GM19025 (cell line): ENCODE measurements at regions not wholly inside any gene's neighbourhood (a gene's known extent, or its start where the extent isn't known, plus 50 kb on each side); places are given as distances from the start of the nearest gene placed in this dataset.
"Not testable (repeated sequence)": the region's sequence is repeated elsewhere in the genome, so short reads cannot be mapped to it uniquely, and the experiment has no call there.

Experiments
- ATAC-seq: cut with Tn5 transposase; IDR thresholded peaks from one replicate; pipeline ENCODE4 v1.9.1; 2021; ENCODE audit warnings: mild to moderate bottlenecking, low read depth, moderate library complexity; ENCODE audit not compliant: unreplicated experiment

- no peak for ATAC-seq
Measured at GRCh38 chr1:59183749-59184317, 113.1 kb upstream of the FGGY start.

DNA sequence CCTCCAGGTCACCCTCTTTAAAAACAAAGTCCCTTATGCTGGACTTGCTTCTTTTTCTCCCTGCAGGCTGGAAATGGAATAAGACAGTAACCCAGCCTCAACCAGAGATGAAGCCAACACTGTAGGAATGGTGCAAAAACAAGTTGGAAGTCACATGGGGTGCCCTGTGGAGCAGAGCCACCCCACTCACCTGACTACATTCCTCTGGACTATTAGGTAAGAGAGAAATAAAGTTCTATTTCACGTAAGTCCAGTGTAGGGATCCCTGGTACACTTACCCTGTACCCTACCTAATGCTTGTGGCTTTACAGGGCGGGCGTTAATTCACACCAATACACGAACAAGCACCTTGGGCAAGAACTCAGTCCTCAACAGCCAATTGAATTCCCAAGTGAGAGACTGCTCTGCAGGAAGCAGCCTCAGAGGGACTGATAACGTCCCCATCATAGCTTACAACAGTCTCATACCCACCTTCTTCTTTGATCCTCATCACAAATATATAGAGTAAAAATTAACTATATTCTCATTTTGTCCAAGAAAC, 112.5 kb upstream of the FGGY start:
- ATAC-seq = no peak

DNA sequence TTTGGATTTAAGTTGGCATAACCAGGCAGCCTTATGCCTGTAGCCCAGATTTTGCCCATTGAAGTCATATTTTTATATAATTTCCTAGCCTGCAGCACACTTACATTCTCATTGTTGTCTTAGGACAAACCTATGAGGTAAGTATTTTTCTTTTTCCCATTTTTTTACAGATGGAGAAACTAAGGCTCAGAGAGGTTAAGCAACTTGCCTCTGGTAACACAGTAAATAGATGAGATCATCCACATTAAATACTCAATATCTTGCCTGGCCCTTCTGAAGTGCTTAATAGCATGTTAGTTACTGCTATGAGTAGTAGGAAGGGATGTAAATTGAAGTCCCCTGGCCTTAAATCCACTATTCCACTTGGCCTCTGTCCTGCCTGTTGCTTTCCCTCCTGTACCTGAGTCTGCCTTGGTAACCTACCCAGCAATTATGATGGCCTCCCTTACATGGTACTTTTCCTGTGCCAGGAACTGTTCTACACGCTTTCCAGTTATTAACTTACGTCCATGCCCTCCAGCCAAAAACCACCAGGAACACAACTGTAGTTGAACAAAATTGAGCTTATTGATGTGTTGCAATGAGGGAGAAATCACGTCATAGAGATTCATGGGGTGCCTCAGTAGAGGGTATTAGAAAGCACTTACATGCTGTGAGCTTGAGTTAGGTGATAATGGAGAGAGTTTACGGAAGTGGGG, 111.6 kb upstream of the FGGY start:
- no peak for ATAC-seq

- ATAC-seq = no peak
Measured at GRCh38 chr1:59186656-59187055, 110.2 kb upstream of the FGGY start.

DNA sequence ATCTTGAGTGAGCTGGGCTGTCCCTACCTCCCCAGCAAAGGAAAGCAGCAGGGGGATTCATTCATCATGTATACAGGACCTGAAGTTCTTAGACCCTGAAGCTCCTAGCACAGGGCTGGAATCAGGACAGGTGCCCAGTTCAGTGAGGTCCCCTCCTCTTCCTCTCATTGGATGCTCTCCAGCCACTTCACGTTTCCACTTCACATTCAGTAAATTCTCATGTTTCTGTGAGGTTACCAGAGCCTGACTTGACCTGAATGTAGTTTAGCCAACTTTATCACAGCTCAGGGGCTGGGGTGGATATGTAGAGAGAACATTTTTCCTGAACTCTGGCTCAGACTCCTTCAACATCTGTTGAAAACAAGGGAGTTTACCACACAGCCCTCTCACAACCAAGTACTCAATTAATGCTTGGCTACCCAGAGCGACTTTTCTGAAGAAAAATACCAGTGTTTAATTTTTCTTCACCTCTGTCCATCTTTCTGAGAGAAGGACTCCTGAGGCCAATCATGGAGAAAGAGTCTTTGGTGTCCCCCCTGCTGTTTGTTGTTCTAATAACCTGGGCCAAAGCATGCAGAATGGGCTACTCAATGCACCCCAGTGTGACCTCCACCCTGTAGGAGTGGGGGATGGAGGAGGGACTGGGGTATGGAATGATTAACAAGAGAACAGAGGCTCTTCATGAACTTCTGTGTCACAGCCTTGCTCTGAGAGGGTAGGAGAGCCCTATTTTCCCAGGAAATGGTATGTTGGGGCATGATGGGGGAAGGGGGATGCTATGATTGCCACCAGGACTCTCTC, 108.3 kb upstream of the FGGY start:
- ATAC-seq = no peak

- no peak for ATAC-seq
Measured at GRCh38 chr1:59193443-59194093, 103.3 kb upstream of the FGGY start.

DNA sequence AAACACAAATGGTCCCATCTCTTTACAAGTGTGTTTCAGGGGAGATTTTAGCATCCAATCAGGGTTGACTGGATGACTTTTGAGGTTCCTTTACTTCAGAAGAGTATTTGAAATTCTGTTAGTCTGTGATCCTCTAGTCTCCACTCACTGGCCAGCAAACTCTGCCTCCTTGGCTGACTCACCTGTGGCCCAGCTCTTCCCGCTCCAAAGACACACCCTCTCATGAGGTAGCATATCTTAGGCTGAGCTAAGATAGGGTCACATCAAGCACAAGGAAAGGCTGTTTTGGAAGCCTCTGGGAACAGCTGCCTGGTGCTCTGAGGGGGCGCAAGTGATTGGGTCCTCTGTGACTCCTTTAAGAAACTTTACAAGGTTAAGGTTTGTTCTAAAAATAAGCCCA, 102.3 kb upstream of the FGGY start:
- ATAC-seq = no peak

DNA sequence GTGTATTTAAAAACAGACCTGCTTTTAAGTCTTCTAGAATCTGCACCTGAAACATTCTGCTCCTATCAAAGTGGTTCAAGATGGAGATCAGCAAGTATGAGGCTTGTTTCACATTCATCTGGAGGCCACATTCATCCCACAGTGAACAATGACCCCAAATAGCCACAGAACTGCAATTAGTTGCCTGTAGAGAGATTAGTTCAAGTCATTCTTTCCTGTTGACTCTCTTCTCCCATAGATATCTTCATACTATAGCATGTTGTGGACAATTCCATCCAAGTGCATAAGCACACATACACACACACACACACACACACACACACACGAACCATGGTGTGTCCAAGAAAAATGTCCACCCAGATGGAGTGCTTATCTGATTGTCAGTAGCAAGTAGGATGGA, 101.7 kb upstream of the FGGY start:
- no peak for ATAC-seq

- ATAC-seq = no peak
Measured at GRCh38 chr1:59198564-59198963, 98.3 kb upstream of the FGGY start.

DNA sequence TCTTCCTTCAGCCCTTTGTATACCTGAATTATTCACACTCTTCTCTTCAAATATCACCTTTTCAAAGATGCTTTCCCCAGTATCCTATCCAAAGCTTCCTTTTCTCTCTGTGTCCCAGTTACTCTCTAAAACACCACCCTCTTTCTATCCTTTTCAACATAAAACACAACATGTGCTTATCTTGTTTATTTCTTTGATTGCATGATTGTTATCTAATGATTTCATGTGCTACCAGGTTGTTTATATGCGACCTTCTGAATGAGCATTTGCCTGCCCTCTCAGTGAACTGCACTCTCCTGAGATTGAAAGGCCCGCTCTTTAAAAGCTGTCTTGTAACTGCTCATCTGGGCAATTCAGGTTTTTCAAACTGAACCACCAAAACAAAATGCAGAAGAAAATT, 97.7 kb upstream of the FGGY start:
- ATAC-seq = no peak

DNA sequence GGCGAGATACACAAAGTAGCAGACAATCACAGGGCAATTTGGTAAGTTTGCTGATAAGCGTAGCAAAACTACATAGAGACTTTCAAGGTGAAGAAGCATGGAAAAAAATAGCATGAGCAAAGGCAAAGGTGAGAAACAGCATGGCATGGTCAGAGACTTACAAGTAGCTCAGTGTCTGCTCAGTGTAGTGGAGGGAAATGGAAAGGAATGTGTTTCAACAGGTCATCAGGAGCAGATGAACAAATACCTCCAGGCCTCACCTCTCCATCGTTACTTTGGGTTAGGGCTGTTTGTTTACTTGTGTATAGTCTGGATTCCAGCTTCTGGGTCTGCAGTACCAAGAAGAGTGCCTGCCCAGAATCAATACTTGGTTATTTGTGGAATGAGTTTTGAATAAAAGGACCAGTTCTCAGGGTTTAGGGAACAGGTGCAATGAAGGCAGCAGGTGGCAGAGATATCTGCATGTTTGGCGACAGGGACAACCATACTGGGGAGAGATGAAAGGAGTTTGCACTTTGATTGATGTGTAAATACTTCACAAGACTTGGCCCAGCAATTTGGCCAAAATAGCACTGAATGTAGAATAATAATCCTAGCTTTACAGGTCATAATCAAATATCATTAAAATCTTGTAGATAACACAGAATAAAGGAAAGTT, 97.0 kb upstream of the FGGY start:
- no peak for ATAC-seq

- ATAC-seq = no peak
Measured at GRCh38 chr1:59201341-59201740, 95.6 kb upstream of the FGGY start.

- no peak for ATAC-seq
Measured at GRCh38 chr1:59202455-59202854, 94.4 kb upstream of the FGGY start.

DNA sequence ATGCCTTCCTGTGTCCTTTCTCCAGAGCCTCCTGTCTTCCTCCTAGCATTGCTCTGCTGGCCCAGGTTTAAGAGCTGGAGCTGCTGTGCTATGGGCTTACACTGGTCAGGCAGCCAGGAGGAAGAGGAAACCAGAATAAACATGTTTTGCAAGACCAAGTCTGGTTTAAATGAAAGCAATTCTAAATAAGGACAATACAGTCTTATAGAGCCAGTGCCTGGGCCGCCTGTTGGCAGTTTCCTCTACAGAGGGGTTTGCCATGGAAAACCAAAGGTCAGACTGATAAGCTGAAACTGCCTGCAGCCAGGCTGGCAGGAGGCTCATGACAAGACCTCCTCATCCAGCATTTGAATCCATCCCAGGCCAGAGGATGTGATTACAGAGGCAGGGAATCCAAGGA, 92.9 kb upstream of the FGGY start:
- ATAC-seq = no peak

- not testable (repeated sequence) for ATAC-seq
Measured at GRCh38 chr1:59206616-59207015, 90.3 kb upstream of the FGGY start.

DNA sequence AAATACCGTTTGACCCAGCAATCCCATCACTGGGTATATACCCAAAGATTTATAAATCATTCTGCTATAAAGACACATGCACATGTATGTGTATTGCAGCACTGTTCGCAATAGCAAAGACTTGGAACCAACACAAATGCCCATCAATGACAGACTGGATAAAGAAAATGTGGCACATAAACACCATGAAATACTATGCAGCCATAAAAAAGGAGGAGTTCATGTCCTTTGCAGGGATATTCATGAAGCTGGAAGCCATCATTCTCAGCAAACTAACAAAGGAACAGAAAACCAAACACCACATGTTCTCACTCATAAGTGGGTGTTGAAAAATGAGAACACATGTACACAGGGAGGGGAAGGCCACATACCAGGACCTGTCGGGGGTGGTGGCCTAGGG, 86.5 kb upstream of the FGGY start:
- ATAC-seq = not testable (repeated sequence)

GRCh38 chr1:59212706-59213105, 84.2 kb upstream of the FGGY start:
- ATAC-seq = no peak

- ATAC-seq = no peak
Measured at GRCh38 chr1:59214248-59215208, 82.4 kb upstream of the FGGY start.

- ATAC-seq = no peak
Measured at GRCh38 chr1:59215766-59216291, 81.1 kb upstream of the FGGY start.
